Nephron progenitor cell (in vitro differentiated cells): ENCODE measurements at regions not wholly inside any gene's neighbourhood (a gene's known extent, or its start where the extent isn't known, plus 50 kb on each side); places are given as distances from the start of the nearest gene placed in this dataset.

ENCODE experiments used
- DNase-seq: peaks from one replicate; pipeline ENCODE4 v3.0.0; 2021
- H3K27ac Mint-ChIP-seq: 2 replicates; pipeline ENCODE4 v1.8.0; 2021; ENCODE audit warnings: mild to moderate bottlenecking, moderate library complexity, mixed read lengths
- H3K27me3 Mint-ChIP-seq: 2 replicates; pipeline ENCODE4 v1.8.0; 2021; ENCODE audit warnings: mild to moderate bottlenecking, low read depth, mixed read lengths; ENCODE audit not compliant: poor library complexity
- H3K36me3 Mint-ChIP-seq: 2 replicates; pipeline ENCODE4 v1.8.0; 2021; ENCODE audit warnings: low read depth, mixed read lengths
- H3K4me1 Mint-ChIP-seq: 2 replicates; pipeline ENCODE4 v1.8.0; 2021; ENCODE audit warnings: mixed read lengths
- H3K4me3 Mint-ChIP-seq: 2 replicates; pipeline ENCODE4 v1.8.0; 2021; ENCODE audit warnings: mild to moderate bottlenecking, moderate library complexity, mixed read lengths
- H3K9me3 Mint-ChIP-seq: 2 replicates; pipeline ENCODE4 v1.8.0; 2021; ENCODE audit warnings: mild to moderate bottlenecking, moderate library complexity, mixed read lengths
- CTCF ChIP-seq: fragments of 200-600 bp; sonication (generic); IDR thresholded peaks from 2 replicates; pipeline ENCODE4 v1.5.0; 2021; ENCODE audit warnings: antibody characterized with exemption

- no peaks in the 10 kb centered on the region for H3K4me1 Mint-ChIP-seq
- no peak overlapping the region for H3K4me3 Mint-ChIP-seq
- DNase-seq: no peak
- TF ChIP-seq CTCF: no peak
- H3K36me3 Mint-ChIP-seq: peaks cover 7% of the 10 kb centered on the region
- H3K27ac Mint-ChIP-seq: no peak overlapping the region
- peaks cover 2% of the 10 kb centered on the region for H3K27me3 Mint-ChIP-seq
- peaks cover 26% of the 10 kb centered on the region for H3K9me3 Mint-ChIP-seq
These were observed 866.0 kb downstream of the MCTP2 start for GRCh38 chr15:95097361-95097760.

- Mint-ChIP-seq H3K27ac (no peak overlapping the region), H3K4me3 (no peak overlapping the region), H3K27me3 (peaks cover 2% of the 10 kb centered on the region), H3K9me3 (peaks cover 14% of the 10 kb centered on the region), H3K36me3 (no peaks in the 10 kb centered on the region), H3K4me1 (no peaks in the 10 kb centered on the region)
- DNase-seq: no peak
- no peak for TF ChIP-seq CTCF
These were observed 873.9 kb downstream of the MCTP2 start for GRCh38 chr15:95105229-95105628.

- peaks cover 6% of the 10 kb centered on the region for H3K36me3 Mint-ChIP-seq
- peaks cover 15% of the 10 kb centered on the region for H3K9me3 Mint-ChIP-seq
- DNase-seq: no peak
- H3K4me3 Mint-ChIP-seq: no peak overlapping the region
- no peaks in the 10 kb centered on the region for H3K4me1 Mint-ChIP-seq
- H3K27me3 Mint-ChIP-seq: no peaks in the 10 kb centered on the region
- H3K27ac Mint-ChIP-seq: no peak overlapping the region
- TF ChIP-seq CTCF: no peak
These were observed 875.4 kb downstream of the MCTP2 start for GRCh38 chr15:95106801-95107200.

GRCh38 chr15:95108673-95109072 is 877.3 kb downstream of the MCTP2 start:
- Mint-ChIP-seq H3K4me1 (no peaks in the 10 kb centered on the region), H3K9me3 (peaks cover 24% of the 10 kb centered on the region), H3K36me3 (peaks cover 6% of the 10 kb centered on the region), H3K27ac (no peak overlapping the region), H3K4me3 (no peak overlapping the region), H3K27me3 (no peaks in the 10 kb centered on the region)
- no peak for TF ChIP-seq CTCF
- no peak for DNase-seq

GRCh38 chr15:95111969-95112368 is 880.6 kb downstream of the MCTP2 start:
- no peak for TF ChIP-seq CTCF
- H3K4me3 Mint-ChIP-seq: no peak overlapping the region
- H3K27me3 Mint-ChIP-seq: no peaks in the 10 kb centered on the region
- H3K9me3 Mint-ChIP-seq: peaks cover 28% of the 10 kb centered on the region
- no peaks in the 10 kb centered on the region for H3K4me1 Mint-ChIP-seq
- H3K27ac Mint-ChIP-seq: no peak overlapping the region
- DNase-seq: no peak
- H3K36me3 Mint-ChIP-seq: peaks cover 6% of the 10 kb centered on the region

- DNase-seq: no peak
- H3K27me3 Mint-ChIP-seq: no peaks in the 10 kb centered on the region
- no peaks in the 10 kb centered on the region for H3K4me1 Mint-ChIP-seq
- no peak overlapping the region for H3K4me3 Mint-ChIP-seq
- peaks cover 32% of the 10 kb centered on the region for H3K9me3 Mint-ChIP-seq
- H3K27ac Mint-ChIP-seq: no peak overlapping the region
- no peak for TF ChIP-seq CTCF
- H3K36me3 Mint-ChIP-seq: peaks cover 6% of the 10 kb centered on the region
These were observed 881.7 kb downstream of the MCTP2 start for GRCh38 chr15:95113041-95113440.
